SK-N-SH (cell line): ENCODE measurements at regions not wholly inside any gene's neighbourhood (a gene's known extent, or its start where the extent isn't known, plus 50 kb on each side); places are given as distances from the start of the nearest gene placed in this dataset.

Experiments
- CTCF ChIA-PET: fragments of 300-600, 350-600 bp; formaldehyde crosslinking; extraction: SDS; loops from one replicate; lab custom pipeline; 2021; lab: Yijun Ruan, JAX
- POLR2A ChIA-PET: fragments of 350-600 bp; sonication (Branson Sonifier 250); formaldehyde crosslinking; extraction: SDS; loops from one replicate; lab custom pipeline; 2020; ENCODE audit warnings: antibody characterized with exemption, inconsistent platforms; lab: Yijun Ruan, JAX
- DNase-seq: peaks from one replicate; pipeline ENCODE4 v3.0.0; 2012
- H2AFZ ChIP-seq: fragments of 200-600 bp; sonication (generic); 2 replicates; pipeline ENCODE4 v1.8.1; 2016; ENCODE audit warnings: antibody characterized with exemption, mild to moderate bottlenecking, low read depth
- H3F3A ChIP-seq: fragments of 200-600 bp; sonication (generic); replicated peaks from 2 replicates; pipeline ENCODE3; 2016; ENCODE audit warnings: antibody characterized with exemption, mild to moderate bottlenecking; ENCODE audit not compliant: insufficient read depth
- H3K27ac ChIP-seq, 2 experiments: fragments of 200-500 bp in 1 of 2; fragments of 200-600 bp in 1 of 2; sonication (Bioruptor generic) in 1 of 2; sonication (generic), shearing (Covaris generic) in 1 of 2; 2 replicates each; pipeline versions ENCODE4 v1.5.1 to v1.6.1; 2014 to 2016; ENCODE audit warnings: low read depth in 2 of 2, inconsistent platforms in 1 of 2, low read length in 1 of 2, mild to moderate bottlenecking in 1 of 2, mixed read lengths in 1 of 2
- H3K27me3 ChIP-seq: fragments of 200-600 bp; sonication (generic), shearing (Covaris generic); 2 replicates; pipeline ENCODE4 v1.6.1; 2016; ENCODE audit warnings: mixed run types; ENCODE audit not compliant: insufficient read depth
- H3K36me3 ChIP-seq, 2 experiments: fragments of 200-500 bp in 1 of 2; fragments of 200-600 bp in 1 of 2; sonication (Bioruptor generic) in 1 of 2; sonication (generic) in 1 of 2; replicated peaks in 1 of 2; 2 replicates each; pipeline versions ENCODE3 to v1.5.1; 2014 to 2016; ENCODE audit warnings: low read length in 1 of 2, mild to moderate bottlenecking in 1 of 2; ENCODE audit not compliant: insufficient read depth in 2 of 2, control insufficient read depth in 1 of 2
- H3K4me1 ChIP-seq, 2 experiments: fragments of 200-500 bp in 1 of 2; fragments of 200-600 bp in 1 of 2; sonication (Bioruptor generic) in 1 of 2; sonication (generic), shearing (Covaris generic) in 1 of 2; 2 replicates each; pipeline versions ENCODE4 v1.5.1 to v1.6.1; 2014 to 2016; ENCODE audit warnings: low read depth in 1 of 2, low read length in 1 of 2, mixed run types in 1 of 2; ENCODE audit not compliant: insufficient read depth in 2 of 2, control insufficient read depth in 1 of 2
- H3K4me2 ChIP-seq: fragments of 200-600 bp; sonication (generic), shearing (Covaris generic); 2 replicates; pipeline ENCODE4 v1.6.1; 2017; ENCODE audit warnings: mixed run types
- H3K4me3 ChIP-seq, 2 experiments: fragments of 200-500 bp in 1 of 2; fragments of 200-600 bp in 1 of 2; sonication (Bioruptor generic) in 1 of 2; sonication (generic), shearing (Covaris generic) in 1 of 2; 2 replicates each; pipeline versions ENCODE4 v1.5.1 to v1.8.1; 2014 to 2016; ENCODE audit warnings: low read depth in 2 of 2, inconsistent platforms in 1 of 2, low read length in 1 of 2, mild to moderate bottlenecking in 1 of 2, mixed read lengths in 1 of 2, moderate library complexity in 1 of 2
- H3K79me2 ChIP-seq: fragments of 200-600 bp; sonication (generic); 2 replicates; pipeline ENCODE4 v1.8.1; 2017; ENCODE audit warnings: mild to moderate bottlenecking; ENCODE audit not compliant: insufficient read depth
- H3K9ac ChIP-seq: fragments of 200-600 bp; sonication (generic); 2 replicates; pipeline ENCODE4 v1.6.1; 2017; ENCODE audit warnings: mixed run types
- H3K9me2 ChIP-seq: fragments of 200-600 bp; sonication (generic); 2 replicates; pipeline ENCODE4 v1.6.1; 2017; ENCODE audit warnings: mixed run types
- H3K9me3 ChIP-seq: fragments of 200-600 bp; sonication (generic); 2 replicates; pipeline ENCODE4 v1.6.1; 2017; ENCODE audit warnings: mixed run types, mild to moderate bottlenecking, moderate library complexity
- H4K20me1 ChIP-seq: fragments of 200-600 bp; sonication (generic); 2 replicates; pipeline ENCODE4 v1.6.1; 2017; ENCODE audit warnings: mild to moderate bottlenecking, mixed run types; ENCODE audit not compliant: insufficient read depth
- CHD2 ChIP-seq: fragments of 150-350 bp; IDR thresholded peaks from 2 replicates; pipeline ENCODE4 v1.6.1; 2018; ENCODE audit warnings: low read length; ENCODE audit not compliant: partially characterized antibody
- CTCF ChIP-seq: fragments of 200-600 bp; sonication (generic); IDR thresholded peaks from 2 replicates; pipeline ENCODE4 v1.6.1; 2017; ENCODE audit warnings: antibody characterized with exemption, mild to moderate bottlenecking, moderate library complexity
- FOXJ3 ChIP-seq: sonication (generic); formaldehyde crosslinking; IDR thresholded peaks from 2 replicates; pipeline ENCODE4 v1.5.1; 2020; ENCODE audit warnings: mild to moderate bottlenecking, missing genetic modification reagents
- FOXM1 ChIP-seq: IDR thresholded peaks from 2 replicates; pipeline ENCODE4 v1.4.0; 2012; ENCODE audit warnings: low read depth, mild to moderate bottlenecking
- GABPA ChIP-seq: IDR thresholded peaks from 2 replicates; pipeline ENCODE4 v1.4.0; 2012; ENCODE audit warnings: low read depth, mild to moderate bottlenecking
- IRF3 ChIP-seq: fragments of 150-350 bp; IDR thresholded peaks from 2 replicates; pipeline ENCODE4 v1.6.1; 2016; ENCODE audit warnings: mild to moderate bottlenecking, low read depth, low read length
- MAX ChIP-seq: IDR thresholded peaks from 2 replicates; pipeline ENCODE4 v1.4.0; 2012; ENCODE audit warnings: low read depth
- MEF2A ChIP-seq: IDR thresholded peaks from 2 replicates; pipeline ENCODE4 v1.4.0; 2012; ENCODE audit warnings: low read depth, borderline replicate concordance
- MXI1 ChIP-seq: IDR thresholded peaks from 2 replicates; pipeline ENCODE4 v1.6.1; 2012; ENCODE audit warnings: mild to moderate bottlenecking, low read depth, low read length, improper control_type of control experiment
- NRF1 ChIP-seq: IDR thresholded peaks from 2 replicates; pipeline ENCODE4 v1.6.1; 2012; ENCODE audit warnings: low read depth, mild to moderate bottlenecking, low read length
- PBX3 ChIP-seq: IDR thresholded peaks from 2 replicates; pipeline ENCODE4; 2012
- RFX5 ChIP-seq: IDR thresholded peaks from 2 replicates; pipeline ENCODE4 v1.6.1; 2012; ENCODE audit warnings: mild to moderate bottlenecking, improper control_type of control experiment, low read length
- SMC3 ChIP-seq: IDR thresholded peaks from 2 replicates; pipeline ENCODE4 v1.6.1; 2012; ENCODE audit warnings: low read depth, low read length, improper control_type of control experiment
- TAF1 ChIP-seq: IDR thresholded peaks from 2 replicates; pipeline ENCODE4 v1.6.1; 2012; ENCODE audit warnings: low read depth, mild to moderate bottlenecking, low read length, moderate library complexity, borderline replicate concordance
- USF1 ChIP-seq: IDR thresholded peaks from 2 replicates; pipeline ENCODE4 v1.4.0; 2012; ENCODE audit warnings: low read depth, borderline replicate concordance
- USF2 ChIP-seq: fragments of 150-350 bp; IDR thresholded peaks from 2 replicates; pipeline ENCODE4 v1.6.1; 2017; ENCODE audit warnings: antibody characterized with exemption, low read length, low read depth, borderline replicate concordance
- ZBTB33 ChIP-seq: IDR thresholded peaks from 2 replicates; pipeline ENCODE4 v1.4.0; 2012; ENCODE audit warnings: low read depth, borderline replicate concordance
- WGBS: methylation state at CpG from one replicate; pipeline ENCODE4 v1.1.6; 2017; ENCODE audit warnings: low lambda C conversion rate; 5-methylcytosine and 5-hydroxymethylcytosine counted together

GRCh38 chr3:82875401-82875800, 1114.0 kb upstream of the GBE1 start:
- Histone ChIP-seq H3K9me3 (no peaks in the 10 kb centered on the region), H3K4me1 (no peaks in the 10 kb centered on the region), H3K9ac (no peak overlapping the region), H4K20me1 (no peaks in the 10 kb centered on the region), H3K4me2 (no peak overlapping the region), H3K36me3 (no peaks in the 10 kb centered on the region), H2AFZ (no peak overlapping the region), H3K79me2 (no peaks in the 10 kb centered on the region), H3K27ac (no peak overlapping the region), H3K9me2 (no peaks in the 10 kb centered on the region; the same call in 1 of the 2 replicates), H3F3A (no peaks in the 10 kb centered on the region), H3K4me3 (no peak overlapping the region), H3K27me3 (no peaks in the 10 kb centered on the region)
- ChIA-PET CTCF (no interaction called here), POLR2A (no interaction called here)
- DNase-seq, result no peak
- no peak for TF ChIP-seq FOXM1
- no peak for TF ChIP-seq MEF2A
- TF ChIP-seq SMC3, result no peak
- no peak for TF ChIP-seq GABPA
- TF ChIP-seq CTCF, result no peak
- TF ChIP-seq MXI1, result no peak
- TF ChIP-seq USF1, result no peak
- no peak for TF ChIP-seq PBX3
- TF ChIP-seq RFX5, result no peak
- no peak for TF ChIP-seq CHD2
- TF ChIP-seq MAX, result no peak
- no peak for TF ChIP-seq NRF1
- no peak for TF ChIP-seq ZBTB33
- TF ChIP-seq TAF1, result no peak
- no peak for TF ChIP-seq USF2
- no peak for TF ChIP-seq IRF3
- no peak for TF ChIP-seq FOXJ3
- whole genome bisulfite sequencing, result 0% methylated on average over 1 of the region's 1 CpG
